IMR-90 (cell line): ENCODE measurements at regions not wholly inside any gene's neighbourhood (a gene's known extent, or its start where the extent isn't known, plus 50 kb on each side); places are given as distances from the start of the nearest gene placed in this dataset.

Experiments used
- ATAC-seq: fragments of 200-7000 bp; cut with Tn5 transposase; 2 replicates; pipeline ENCODE4 v1.9.1; 2020; ENCODE audit warnings: low read depth, mild to moderate bottlenecking, moderate library complexity
- BruUV-seq: library from RNA; stranded (reverse); fragments of 400-500 nt; replicated peaks from 2 replicates; lab custom pipeline; 2021; lab: Mats Ljungman, UMichigan
- CTCF ChIA-PET: fragments of 300-600 bp; formaldehyde crosslinking; extraction: SDS; loops from one replicate; lab custom pipeline; 2021; ENCODE audit warnings: antibody characterized with exemption; lab: Yijun Ruan, JAX
- POLR2A ChIA-PET: fragments of 300-600 bp; sonication (Branson Sonifier 250); formaldehyde crosslinking; loops from one replicate; lab custom pipeline; 2022; ENCODE audit warnings: antibody characterized with exemption; ENCODE audit not compliant: unreplicated experiment; lab: Charles Lee
- DNase-seq: peaks from one replicate; pipeline ENCODE4 v3.0.0; 2013
- H2AFZ ChIP-seq: replicated peaks from 2 replicates; pipeline ENCODE3; 2013; ENCODE audit warnings: low read length, mild to moderate bottlenecking; ENCODE audit not compliant: poor library complexity
- H2AK5ac ChIP-seq: 2 replicates; pipeline ENCODE4 v1.6.1; 2013; ENCODE audit warnings: low read depth, low read length, inconsistent platforms
- H2AK9ac ChIP-seq: replicated peaks from 2 replicates; pipeline ENCODE3; 2013; ENCODE audit warnings: mild to moderate bottlenecking, low read depth, low read length, moderate library complexity; ENCODE audit not compliant: poor library complexity
- H2BK120ac ChIP-seq: 2 replicates; pipeline ENCODE4 v1.6.1; 2013; ENCODE audit warnings: low read depth, low read length, inconsistent platforms
- H2BK15ac ChIP-seq: 3 replicates; pipeline ENCODE4 v1.6.1; 2013; ENCODE audit warnings: low read depth, low read length, inconsistent platforms
- H2BK20ac ChIP-seq: 2 replicates; pipeline ENCODE4 v1.6.1; 2013; ENCODE audit warnings: low read depth, mild to moderate bottlenecking, inconsistent platforms, low read length, moderate library complexity
- H2BK5ac ChIP-seq: 2 replicates; pipeline ENCODE4 v1.6.1; 2013; ENCODE audit warnings: mild to moderate bottlenecking, low read depth, low read length, inconsistent platforms; ENCODE audit not compliant: poor library complexity, severe bottlenecking
- H3K14ac ChIP-seq: replicated peaks from 2 replicates; pipeline ENCODE4 v1.6.1; 2013; ENCODE audit warnings: low read depth, low read length, inconsistent platforms
- H3K18ac ChIP-seq: 2 replicates; pipeline ENCODE4 v1.6.1; 2013; ENCODE audit warnings: low read depth, low read length, control low read depth
- H3K23ac ChIP-seq: 2 replicates; pipeline ENCODE4 v1.6.1; 2013; ENCODE audit warnings: low read depth, low read length, inconsistent platforms
- H3K27ac ChIP-seq: 2 replicates; pipeline ENCODE4 v1.5.1; 2013; ENCODE audit warnings: mild to moderate bottlenecking, control low read depth, low read length; ENCODE audit not compliant: insufficient read depth
- H3K27me3 ChIP-seq: 2 replicates; pipeline ENCODE4 v1.6.1; 2013; ENCODE audit warnings: low read length; ENCODE audit not compliant: control insufficient read depth, insufficient read depth
- H3K36me3 ChIP-seq: 2 replicates; pipeline ENCODE4 v1.6.1; 2013; ENCODE audit warnings: low read length, mixed read lengths; ENCODE audit not compliant: control insufficient read depth, insufficient read depth
- H3K4ac ChIP-seq: 2 replicates; pipeline ENCODE4 v1.6.1; 2013; ENCODE audit warnings: low read depth, low read length, inconsistent platforms
- H3K4me1 ChIP-seq: 2 replicates; pipeline ENCODE4 v1.6.1; 2013; ENCODE audit warnings: low read length, mixed read lengths; ENCODE audit not compliant: control insufficient read depth, insufficient read depth
- H3K4me2 ChIP-seq: 2 replicates; pipeline ENCODE4 v1.6.1; 2013; ENCODE audit warnings: low read depth, mild to moderate bottlenecking, control low read depth, low read length, moderate library complexity
- H3K4me3 ChIP-seq: 2 replicates; pipeline ENCODE4 v1.5.1; 2013; ENCODE audit warnings: low read depth, mild to moderate bottlenecking, control low read depth, low read length, moderate library complexity; ENCODE audit not compliant: insufficient read depth
- H3K56ac ChIP-seq: 2 replicates; pipeline ENCODE4 v1.6.1; 2013; ENCODE audit warnings: low read length, inconsistent platforms; ENCODE audit not compliant: insufficient read depth; ENCODE audit errors: extremely low read depth
- H3K79me1 ChIP-seq, 2 experiments: 2 replicates each; pipeline ENCODE4 v1.6.1; 2013; ENCODE audit warnings: low read length in 2 of 2, inconsistent platforms in 1 of 2, low read depth in 1 of 2
- H3K9ac ChIP-seq: 2 replicates; pipeline ENCODE4 v1.6.1; 2013; ENCODE audit warnings: low read depth, low read length, control low read depth
- H3K9me1 ChIP-seq: 2 replicates; pipeline ENCODE4 v1.6.1; 2013; ENCODE audit warnings: low read length, inconsistent platforms; ENCODE audit not compliant: insufficient read depth
- H3K9me3 ChIP-seq: 2 replicates; pipeline ENCODE4 v1.6.1; 2013; ENCODE audit warnings: low read length; ENCODE audit not compliant: control insufficient read depth, insufficient read depth
- H4K20me1 ChIP-seq: 2 replicates; pipeline ENCODE4 v1.6.1; 2013; ENCODE audit warnings: low read length, inconsistent platforms; ENCODE audit not compliant: insufficient read depth
- H4K5ac ChIP-seq: 2 replicates; pipeline ENCODE4 v1.6.1; 2013; ENCODE audit warnings: mild to moderate bottlenecking, low read depth, low read length, control low read depth
- H4K8ac ChIP-seq, 2 experiments: 2 replicates each; pipeline ENCODE4 v1.6.1; 2013; ENCODE audit warnings: low read depth in 2 of 2, low read length in 2 of 2, control low read depth in 1 of 2, inconsistent platforms in 1 of 2
- H4K91ac ChIP-seq: 2 replicates; pipeline ENCODE4 v1.6.1; 2013; ENCODE audit warnings: low read depth, low read length, inconsistent platforms; ENCODE audit not compliant: insufficient read depth
- BHLHE40 ChIP-seq: fragments of 150-350 bp; IDR thresholded peaks from 2 replicates; pipeline ENCODE4 v1.6.1; 2016; ENCODE audit warnings: mild to moderate bottlenecking, low read depth, low read length
- CEBPB ChIP-seq: IDR thresholded peaks from 2 replicates; pipeline ENCODE4 v1.6.1; 2012; ENCODE audit warnings: low read depth, low read length, improper control_type of control experiment
- CTCF ChIP-seq: conservative IDR thresholded peaks from 2 replicates; pipeline ENCODE4 v1.5.1; 2012; ENCODE audit warnings: mild to moderate bottlenecking, low read depth, low read length, improper control_type of control experiment
- ELK1 ChIP-seq: fragments of 150-350 bp; IDR thresholded peaks from 2 replicates; pipeline ENCODE4 v1.6.1; 2016; ENCODE audit warnings: low read depth, mild to moderate bottlenecking, low read length, moderate library complexity, borderline replicate concordance
- FOS ChIP-seq: fragments of 150-350 bp; IDR thresholded peaks from 2 replicates; pipeline ENCODE4 v1.6.1; 2016; ENCODE audit warnings: low read depth, low read length
- MAFK ChIP-seq: IDR thresholded peaks from 2 replicates; pipeline ENCODE4 v1.6.1; 2012; ENCODE audit warnings: low read depth, low read length, improper control_type of control experiment
- RAD21 ChIP-seq: IDR thresholded peaks from 2 replicates; pipeline ENCODE4 v1.6.1; 2012; ENCODE audit warnings: low read length, improper control_type of control experiment
- RCOR1 ChIP-seq: IDR thresholded peaks from 2 replicates; pipeline ENCODE4 v1.6.1; 2012; ENCODE audit warnings: mild to moderate bottlenecking, low read length, improper control_type of control experiment; ENCODE audit not compliant: insufficient replicate concordance
- WGBS, 2 experiments: methylation state at CpG; one replicate each; pipeline versions ENCODE4 v1.1.5 to v1.1.7; 2013; ENCODE audit warnings: missing lambda C conversion rate in 2 of 2; ENCODE audit not compliant: insufficient read length in 1 of 2; ENCODE audit errors: extremely low coverage in 2 of 2; 5-methylcytosine and 5-hydroxymethylcytosine counted together
- dilution Hi-C: fragments of 300-500 bp; cut with HindIII; formaldehyde crosslinking; loops from one replicate; pipeline ENCODE4 v1.14.3; 2018; ENCODE audit warnings: low sequenced_read_pairs; ENCODE audit not compliant: unreplicated experiment
- in situ Hi-C: fragments of 300-500 bp; cut with MboI; formaldehyde crosslinking; loops from 3 replicates; pipeline ENCODE4 v1.14.3; 2019; ENCODE audit warnings: low sequenced_read_pairs, inconsistent platforms, mixed read lengths
- intact Hi-C: fragments of 100-400 bp; cut with micrococcal nuclease; formaldehyde crosslinking; loops from 2 replicates; pipeline ENCODE4 v1.10.0; 2022
- TF ChIP-seq, protein P1 (sequence below): fragments of 150-350 bp; IDR thresholded peaks from 2 replicates; pipeline ENCODE4 v1.6.1; 2017; ENCODE audit warnings: mild to moderate bottlenecking, antibody characterized with exemption, low read length, low read depth

DNA sequence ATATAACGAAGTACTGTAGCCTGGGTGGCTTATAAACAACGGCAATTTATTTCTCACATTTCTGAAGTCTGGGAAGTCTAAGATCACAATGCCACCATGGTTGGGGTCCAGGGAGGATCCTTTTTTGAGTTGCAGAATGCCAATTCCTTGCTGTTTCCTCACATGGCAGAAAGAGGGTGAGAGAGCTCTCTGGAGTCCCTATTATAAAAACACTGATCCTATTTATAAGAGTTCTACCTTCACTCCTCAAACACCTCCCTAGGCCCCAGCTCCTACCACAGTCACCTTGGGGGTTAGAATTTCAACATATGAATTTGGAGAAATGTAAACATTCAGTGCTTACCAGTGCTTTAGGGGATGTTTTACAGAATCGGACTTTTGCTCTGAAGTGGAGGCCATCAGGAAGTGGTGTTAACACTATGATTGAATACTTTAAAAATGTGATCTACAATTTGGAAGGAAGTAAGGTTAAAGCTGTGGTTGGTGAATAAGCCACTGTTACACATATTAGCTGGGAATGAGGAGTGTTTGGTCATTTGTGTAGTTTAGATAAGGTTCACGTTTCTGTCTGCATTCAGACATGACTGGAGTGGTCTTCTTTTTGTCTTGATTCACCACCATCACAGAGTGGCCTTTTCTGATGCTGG, 79.9 kb upstream of the SPTLC3 start:
- ChIA-PET CTCF (interaction anchor here (0.7 kb wide), 1 partner anchor 48 kb away, joined by 3 read pairs; no protein-coding TSS in a partner anchor), POLR2A (no interaction called here)
- Histone ChIP-seq H2AFZ (no peak overlapping the region), H3K18ac (peak overlapping the region; percentile 71), H2BK5ac (peak overlapping the region; percentile 48), H3K9me3 (no peaks in the 10 kb centered on the region), H4K91ac (0 out of 2 replicates have a peak overlapping the region, but pooled peaks have one; percentile 1), H2AK9ac (no peak overlapping the region), H3K4me2 (peak overlapping the region; percentile 48; the same call in 1 of the 2 replicates), H3K56ac (no peak overlapping the region), H2BK20ac (peak overlapping the region; percentile 73), H3K23ac (no peak overlapping the region), H3K36me3 (no peaks in the 10 kb centered on the region), H3K27me3 (no peaks in the 10 kb centered on the region), H2BK120ac (peak overlapping the region; percentile 72), H3K9me1 (0 out of 2 replicates have a peak, but pooled peaks cover 3% of the 10 kb centered on the region), H3K27ac (no peak overlapping the region), H3K4me3 (no peak overlapping the region), H3K79me1 (no peaks in the 10 kb centered on the region), H3K4me1 (peaks cover 17% of the 10 kb centered on the region), H4K20me1 (no peaks in the 10 kb centered on the region), H2AK5ac (no peak overlapping the region), H3K14ac (no peak overlapping the region), H4K5ac (peak overlapping the region; percentile 55; the same call in 1 of the 2 replicates), H2BK15ac (0 out of 3 replicates have a peak overlapping the region, but pooled peaks have one; percentile 36), H3K9ac (no peak overlapping the region), H3K4ac (peak overlapping the region; percentile 51; the same call in 1 of the 2 replicates), H4K8ac (peak overlapping the region; percentile 17 to 33; a peak in 2 of 4 replicates)
- intact Hi-C loops = loop anchor here (1.0 to 5.0 kb wide), 2 partner anchors 19 to 333 kb away; no protein-coding TSS in a partner anchor
- TF ChIP-seq RAD21 = no peak
- TF ChIP-seq CTCF = no peak
- no peak for TF ChIP-seq ELK1
- TF ChIP-seq, protein P1, sequence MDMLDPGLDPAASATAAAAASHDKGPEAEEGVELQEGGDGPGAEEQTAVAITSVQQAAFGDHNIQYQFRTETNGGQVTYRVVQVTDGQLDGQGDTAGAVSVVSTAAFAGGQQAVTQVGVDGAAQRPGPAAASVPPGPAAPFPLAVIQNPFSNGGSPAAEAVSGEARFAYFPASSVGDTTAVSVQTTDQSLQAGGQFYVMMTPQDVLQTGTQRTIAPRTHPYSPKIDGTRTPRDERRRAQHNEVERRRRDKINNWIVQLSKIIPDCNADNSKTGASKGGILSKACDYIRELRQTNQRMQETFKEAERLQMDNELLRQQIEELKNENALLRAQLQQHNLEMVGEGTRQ = no peak
- TF ChIP-seq FOS = no peak
- TF ChIP-seq RCOR1 = peak; percentile 52
- peak; percentile 97 for TF ChIP-seq BHLHE40
- TF ChIP-seq CEBPB = peak; percentile 59
- no peak for TF ChIP-seq MAFK
- DNase-seq (peak; percentile 87), ATAC-seq (peak; percentile 77)
- in situ Hi-C loops = no loop called here
- dilution Hi-C loops = no loop called here
- 0% methylated on average over 1 of the region's 4 CpGs; no CpG with 5 or more reads in 1 of the 2 experiments for WGBS, 2 experiments
- no TSS peak for BruUV-seq
